Tibial nerve (tissue), 4 donors: ENCODE measurements at regions not wholly inside any gene's neighbourhood (a gene's known extent, or its start where the extent isn't known, plus 50 kb on each side); places are given as distances from the start of the nearest gene placed in this dataset.

Experiments
- DNase-seq, 2 donors: peaks; one replicate each; pipeline ENCODE4 v3.0.0-alpha.2; 2019; ENCODE audit warnings: low spot score in 2 of 2
- H3K27ac ChIP-seq, 4 donors: fragments of 200-600 bp; sonication (generic) in 3 of 4; one replicate each; pipeline ENCODE4 v1.5.1; 2017 to 2019; ENCODE audit warnings: mild to moderate bottlenecking in 1 of 4
- H3K27me3 ChIP-seq, 2 donors: fragments of 200-600 bp; sonication (generic) in 1 of 2; one replicate each; pipeline versions ENCODE4 v1.5.1 to v1.6.0; 2017 to 2019
- H3K36me3 ChIP-seq, 3 donors: fragments of 200-600 bp; sonication (generic); one replicate each; pipeline ENCODE4 v1.5.1; 2018 to 2019
- H3K4me1 ChIP-seq, 4 donors: fragments of 200-600 bp; sonication (generic) in 3 of 4; one replicate each; pipeline ENCODE4 v1.5.1; 2017 to 2019
- H3K4me3 ChIP-seq, 4 donors: fragments of 200-600 bp; sonication (generic) in 3 of 4; one replicate each; pipeline ENCODE4 v1.5.1; 2017 to 2019; ENCODE audit warnings: mild to moderate bottlenecking in 1 of 4, moderate library complexity in 1 of 4
- H3K9me3 ChIP-seq, 4 donors: fragments of 200-600 bp; sonication (generic) in 3 of 4; one replicate each; pipeline ENCODE4 v1.5.1; 2017 to 2019
- CTCF ChIP-seq, 5 experiments: fragments of 200-600 bp in 3 of 5; fragments of 450-650 bp in 2 of 5; sonication (generic) in 3 of 5; IDR thresholded peaks; one replicate each; pipeline ENCODE4 v1.5.1; 2016 to 2019; ENCODE audit warnings: antibody characterized with exemption in 5 of 5, mild to moderate bottlenecking in 3 of 5, moderate library complexity in 2 of 5
- EP300 ChIP-seq, 2 donors: sonication (generic); formaldehyde crosslinking; IDR thresholded peaks; one replicate each; pipeline ENCODE4 v1.6.1; 2017; ENCODE audit warnings: antibody characterized with exemption in 2 of 2, mild to moderate bottlenecking in 1 of 2
- POLR2A ChIP-seq, 2 donors: fragments of 450-650 bp; IDR thresholded peaks; one replicate each; pipeline ENCODE4 v1.6.1; 2017; ENCODE audit warnings: antibody characterized with exemption in 2 of 2, mild to moderate bottlenecking in 2 of 2, moderate library complexity in 2 of 2
- WGBS, 2 donors: methylation state at CpG; one replicate each; pipeline ENCODE4 v1.1.5; 2018; 5-methylcytosine and 5-hydroxymethylcytosine counted together

GRCh38 chr9:134245179-134245578, 80.8 kb upstream of the RNU6ATAC start:
- no peak for TF ChIP-seq POLR2A (IDR thresholded peaks at IDR 0.05)
- no peak for TF ChIP-seq CTCF (IDR thresholded peaks at IDR 0.05)
- no peak for TF ChIP-seq EP300 (IDR thresholded peaks at IDR 0.05)
- H3K36me3 ChIP-seq, result no peaks in the 10 kb centered on the region
- H3K4me3 ChIP-seq, result no peak overlapping the region
- 92 to 94% methylated on average over 11 of the region's 11 CpGs for WGBS, 2 donors
- no peaks in the 10 kb centered on the region for H3K27me3 ChIP-seq
- no peak overlapping the region for H3K27ac ChIP-seq
- no peak for DNase-seq
- peaks cover 0 to 20% (median 5%) of the 10 kb centered on the region in 4 donors for H3K9me3 ChIP-seq
- no peaks in the 10 kb centered on the region for H3K4me1 ChIP-seq

- DNase-seq, result no peak
- H3K4me1 ChIP-seq, result no peaks in the 10 kb centered on the region
- peaks cover 0 to 20% (median 5%) of the 10 kb centered on the region in 4 donors for H3K9me3 ChIP-seq
- H3K27ac ChIP-seq, result no peak overlapping the region
- H3K36me3 ChIP-seq, result no peaks in the 10 kb centered on the region
- TF ChIP-seq POLR2A (IDR thresholded peaks at IDR 0.05) (no peak), CTCF (IDR thresholded peaks at IDR 0.05) (no peak), EP300 (IDR thresholded peaks at IDR 0.05) (no peak)
- no peaks in the 10 kb centered on the region for H3K27me3 ChIP-seq
- 91 to 93% methylated on average over 5 of the region's 5 CpGs for WGBS, 2 donors
- no peak overlapping the region for H3K4me3 ChIP-seq
Measured at GRCh38 chr9:134247918-134248631, 78.2 kb upstream of the RXRA start.

DNA sequence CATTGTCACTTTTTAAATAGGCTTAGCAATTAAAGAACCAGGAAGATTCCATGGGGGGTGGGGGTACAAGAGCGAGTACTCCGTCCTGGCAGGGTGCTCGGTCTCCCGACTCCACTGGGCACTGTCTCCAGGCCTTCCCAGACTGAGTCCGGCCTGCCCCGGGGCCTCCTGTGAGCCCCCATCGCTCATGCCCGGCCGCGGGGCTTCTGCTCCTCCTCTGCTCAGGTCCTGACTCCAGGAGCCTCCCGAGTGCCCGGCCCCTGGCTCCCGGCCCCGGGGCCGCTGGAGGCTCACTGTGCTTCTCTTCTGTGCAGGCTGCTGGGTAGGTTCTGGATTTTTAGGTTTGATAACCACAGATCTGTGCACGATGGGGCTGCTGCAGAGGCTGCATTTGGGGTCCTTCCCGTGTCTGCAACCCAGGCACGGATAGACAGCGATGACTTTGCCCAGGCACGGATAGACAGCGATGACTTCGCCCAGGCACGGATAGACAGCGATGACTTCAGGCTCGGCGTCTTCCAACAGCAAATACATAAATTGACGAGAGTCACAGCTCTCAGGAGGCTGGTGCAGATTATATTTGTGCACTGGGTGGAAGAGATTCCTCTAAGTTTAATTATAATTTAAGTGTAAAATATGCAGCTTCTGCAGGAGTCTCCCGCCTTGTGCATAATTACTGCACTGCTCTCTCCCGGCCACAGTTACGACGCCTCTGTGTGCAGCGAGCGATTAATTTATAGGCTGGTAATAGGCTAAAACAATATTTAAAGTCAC, 74.8 kb upstream of the RXRA start:
- no peaks in the 10 kb centered on the region for H3K4me1 ChIP-seq
- no peaks in the 10 kb centered on the region for H3K27me3 ChIP-seq
- no peak for DNase-seq
- H3K36me3 ChIP-seq, result no peaks in the 10 kb centered on the region
- H3K9me3 ChIP-seq, result peaks cover 0 to 20% (median 5%) of the 10 kb centered on the region in 4 donors
- no peak overlapping the region for H3K4me3 ChIP-seq
- TF ChIP-seq CTCF (IDR thresholded peaks at IDR 0.05) (no peak), EP300 (IDR thresholded peaks at IDR 0.05) (no peak), POLR2A (IDR thresholded peaks at IDR 0.05) (no peak)
- WGBS, 2 donors, result 80 to 87% methylated on average over 33 of the region's 33 CpGs
- no peak overlapping the region for H3K27ac ChIP-seq

DNA sequence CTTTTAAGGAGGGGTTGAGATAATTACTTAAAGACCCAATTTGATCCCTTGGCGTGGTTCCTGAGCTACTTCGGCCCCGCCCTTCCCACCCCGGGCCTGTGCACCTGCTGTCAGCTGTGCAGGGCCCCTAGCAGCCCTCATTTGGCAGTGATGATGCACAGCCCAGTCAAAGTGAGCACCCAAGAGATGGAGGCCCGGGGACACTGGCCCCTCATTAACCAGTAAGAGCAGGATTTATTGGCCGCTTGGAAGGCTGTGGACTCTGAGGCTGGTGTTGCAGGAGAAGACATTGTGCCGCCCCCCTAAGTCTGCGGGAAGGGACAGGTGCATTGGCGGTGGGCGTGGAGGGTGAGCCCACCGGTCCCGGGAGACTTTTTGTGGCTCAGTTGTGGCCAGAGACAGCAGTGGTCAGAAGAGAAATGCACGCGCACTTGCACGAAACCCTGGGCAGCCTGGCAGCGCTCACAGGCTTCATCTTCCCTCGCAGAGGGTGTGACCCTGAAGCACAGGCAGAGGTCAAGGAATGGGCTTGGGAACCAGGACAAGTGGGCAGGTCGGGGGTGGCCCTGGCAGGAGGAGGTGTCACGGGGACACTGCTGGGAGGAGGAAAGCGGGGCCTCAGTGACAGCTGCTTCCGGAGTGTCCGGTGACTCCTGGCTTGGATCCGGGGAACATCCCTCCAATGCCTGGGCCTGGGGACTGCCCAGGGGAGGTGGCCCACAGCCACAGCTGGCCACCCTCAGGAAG, 74.0 kb upstream of the RXRA start:
- no peaks in the 10 kb centered on the region for H3K4me1 ChIP-seq
- WGBS, 2 donors, result 81 to 87% methylated on average over 23 of the region's 23 CpGs
- TF ChIP-seq EP300 (IDR thresholded peaks at IDR 0.05), result no peak
- TF ChIP-seq POLR2A (IDR thresholded peaks at IDR 0.05), result no peak
- no peak for TF ChIP-seq CTCF (IDR thresholded peaks at IDR 0.05)
- no peaks in the 10 kb centered on the region for H3K27me3 ChIP-seq
- DNase-seq, result no peak
- H3K4me3 ChIP-seq, result no peak overlapping the region
- peaks cover 0 to 20% (median 5%) of the 10 kb centered on the region in 4 donors for H3K9me3 ChIP-seq
- H3K36me3 ChIP-seq, result no peaks in the 10 kb centered on the region
- no peak overlapping the region for H3K27ac ChIP-seq
